ENCODE measurements at regions not wholly inside any gene's neighbourhood (a gene's known extent, or its start where the extent isn't known, plus 50 kb on each side); places are given as distances from the start of the nearest gene placed in this dataset.

DNA sequence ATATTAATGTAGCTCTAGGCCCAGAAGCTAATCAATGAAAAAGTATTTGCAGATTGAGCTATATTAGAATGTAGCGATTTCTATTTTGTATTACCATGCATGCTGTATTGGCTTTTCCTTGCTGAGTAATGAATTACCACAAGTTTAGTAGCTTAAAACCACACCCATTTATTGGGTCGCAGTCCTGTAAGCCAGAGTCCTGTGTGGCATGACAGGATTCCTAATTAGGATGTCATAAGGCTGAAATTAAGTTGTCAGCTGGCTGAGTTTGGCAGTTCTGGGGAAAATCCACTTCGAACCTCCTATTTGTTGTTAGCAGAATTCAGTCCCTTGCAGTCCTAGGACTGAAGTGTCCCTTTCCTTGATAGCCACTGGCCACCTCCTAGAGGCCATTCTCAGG is 50.3 kb upstream of the HHIP start:
- H3K9me3 Mint-ChIP-seq, result peaks cover 7% of the 10 kb centered on the region
- no peaks in the 10 kb centered on the region for H3K36me3 Mint-ChIP-seq (ENCODE audit: low read depth)
- no peak overlapping the region for H3K27ac Mint-ChIP-seq
- H3K4me1 Mint-ChIP-seq, result no peaks in the 10 kb centered on the region
- ATAC-seq (replicated peaks), result no peak
- H3K27me3 Mint-ChIP-seq, result peaks cover 3% of the 10 kb centered on the region
- no peak overlapping the region for H3K4me3 Mint-ChIP-seq

Data from activated T-helper 17 cell treated with anti-CD3 and anti-CD28 coated beads, Interleukin-2, amount 50 U/mL, for 72 hours (primary cell).